Activated CD8-positive, alpha-beta memory T cell treated with anti-CD3 and anti-CD28 coated beads, Interleukin-2, amount 10 ng/mL, durations not matched to agents 7 days and 5 days (primary cell): ENCODE measurements at regions not wholly inside any gene's neighbourhood (a gene's known extent, or its start where the extent isn't known, plus 50 kb on each side); places are given as distances from the start of the nearest gene placed in this dataset.
A peak's percentile ranks its signal among the peaks of the same experiment; 100 is the strongest.

ENCODE experiments used
- ATAC-seq: fragments of 150-1000 bp; cut with Tn5 transposase; one replicate; pipeline ENCODE4 v1.10.0; 2021; ENCODE audit warnings: moderate library complexity
- CTCF ChIA-PET: fragments of 350-600 bp; sonication (Branson Sonifier 250); formaldehyde crosslinking; loops from one replicate; lab custom pipeline; 2021; ENCODE audit warnings: antibody characterized with exemption; lab: Charles Lee
- DNase-seq: peaks from one replicate; pipeline ENCODE4 v3.0.0-alpha.2; 2020
- H3K27ac Mint-ChIP-seq: one replicate; pipeline ENCODE4 v1.8.0; 2021; ENCODE audit warnings: mild to moderate bottlenecking, mixed read lengths
- H3K27me3 Mint-ChIP-seq: one replicate; pipeline ENCODE4 v1.8.0; 2021; ENCODE audit warnings: mixed read lengths
- H3K36me3 Mint-ChIP-seq: one replicate; pipeline ENCODE4 v1.8.0; 2021; ENCODE audit warnings: mild to moderate bottlenecking, mixed read lengths
- H3K4me1 Mint-ChIP-seq: one replicate; pipeline ENCODE4 v1.8.0; 2021; ENCODE audit warnings: mixed read lengths
- H3K4me3 Mint-ChIP-seq: one replicate; pipeline ENCODE4 v1.8.0; 2021; ENCODE audit warnings: mild to moderate bottlenecking, moderate library complexity, mixed read lengths
- H3K9me3 Mint-ChIP-seq: one replicate; pipeline ENCODE4 v1.8.0; 2022; ENCODE audit warnings: low read depth, mixed read lengths

DNA sequence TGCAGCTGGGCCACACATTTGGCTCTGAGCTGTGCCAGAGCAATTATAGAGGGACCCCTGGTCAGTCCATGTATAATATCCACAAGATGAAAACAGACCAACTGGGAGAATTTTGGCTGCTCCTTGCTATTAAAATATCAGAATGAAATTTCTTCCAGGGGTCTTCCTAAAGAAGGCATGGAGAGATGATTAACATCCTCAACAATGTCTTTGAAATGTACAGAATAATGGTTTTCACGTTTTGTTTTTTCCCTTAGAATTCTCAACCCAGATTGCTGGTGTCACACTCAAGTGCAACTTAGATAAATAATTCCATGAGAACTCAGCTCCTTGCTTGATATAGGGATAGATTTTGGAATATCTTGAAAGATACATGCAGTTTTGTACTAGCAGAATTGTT, 148.3 kb upstream of the SLC24A2 start:
- CTCF ChIA-PET, result interaction anchor here (1.7 kb wide), 1 partner anchor 9 kb away, joined by 5 read pairs; no protein-coding TSS in a partner anchor
- Mint-ChIP-seq H3K4me3 (no peak overlapping the region), H3K4me1 (peaks cover 7% of the 10 kb centered on the region), H3K9me3 (no peaks in the 10 kb centered on the region), H3K36me3 (no peaks in the 10 kb centered on the region), H3K27ac (no peak overlapping the region), H3K27me3 (peaks cover 4% of the 10 kb centered on the region)
- DNase-seq, result no peak
- no peak for ATAC-seq

DNA sequence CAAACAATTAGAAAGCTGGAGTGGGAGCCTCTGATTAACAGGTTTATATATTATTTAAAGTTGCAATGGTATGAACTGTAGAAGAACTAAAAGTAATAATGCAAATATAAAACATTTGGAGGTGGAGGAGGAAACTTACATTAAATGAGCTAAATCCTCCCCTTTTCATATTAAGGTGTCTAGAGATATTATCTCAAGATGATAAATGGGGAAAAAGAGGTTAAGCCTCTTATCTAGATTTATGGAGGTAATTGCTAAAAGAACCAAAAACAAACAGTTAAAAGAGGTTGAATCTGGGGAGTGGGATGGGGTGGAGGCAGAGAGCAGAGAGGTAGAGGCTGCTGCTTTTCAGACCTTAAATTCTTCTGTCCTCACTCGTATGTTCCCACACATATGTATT, 147.8 kb upstream of the SLC24A2 start:
- no peak overlapping the region for H3K27ac Mint-ChIP-seq

DNA sequence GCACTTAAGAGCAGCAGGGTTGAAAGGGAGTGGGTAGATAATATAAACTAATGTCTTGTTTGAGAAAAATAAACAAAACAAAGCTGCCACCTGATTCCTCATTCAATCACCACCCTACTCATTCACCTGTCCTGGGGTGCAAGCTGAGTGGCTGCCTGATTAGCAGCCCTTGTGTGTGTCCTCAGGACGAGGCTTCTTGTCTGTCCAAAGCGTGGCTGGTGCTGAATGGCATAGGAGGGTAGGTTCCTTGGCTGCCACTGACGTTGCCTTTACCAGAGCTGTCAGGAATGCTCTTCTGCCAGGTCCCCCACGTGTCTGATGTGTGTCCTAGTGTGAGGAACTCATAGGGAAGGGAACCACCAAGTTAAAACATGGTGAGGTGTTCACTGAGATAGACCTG, 146.6 kb upstream of the SLC24A2 start:
- Mint-ChIP-seq H3K4me1 (peaks cover 7% of the 10 kb centered on the region), H3K27me3 (peaks cover 4% of the 10 kb centered on the region), H3K9me3 (no peaks in the 10 kb centered on the region), H3K36me3 (no peaks in the 10 kb centered on the region), H3K4me3 (no peak overlapping the region), H3K27ac (no peak overlapping the region)
- ATAC-seq (no peak), DNase-seq (no peak)
- CTCF ChIA-PET, result interaction anchor here (0.8 kb wide), 1 partner anchor 11 kb away, joined by 3 read pairs; no protein-coding TSS in a partner anchor

More for the DNA sequence above, 147.8 kb upstream of the SLC24A2 start:
- Mint-ChIP-seq H3K4me1 (peaks cover 7% of the 10 kb centered on the region), H3K4me3 (no peak overlapping the region), H3K9me3 (no peaks in the 10 kb centered on the region), H3K36me3 (no peaks in the 10 kb centered on the region), H3K27me3 (peaks cover 4% of the 10 kb centered on the region)
- ATAC-seq (no peak), DNase-seq (no peak)
- CTCF ChIA-PET, result interaction anchor here (1.7 kb wide), 1 partner anchor 10 kb away, joined by 5 read pairs; no protein-coding TSS in a partner anchor

DNA sequence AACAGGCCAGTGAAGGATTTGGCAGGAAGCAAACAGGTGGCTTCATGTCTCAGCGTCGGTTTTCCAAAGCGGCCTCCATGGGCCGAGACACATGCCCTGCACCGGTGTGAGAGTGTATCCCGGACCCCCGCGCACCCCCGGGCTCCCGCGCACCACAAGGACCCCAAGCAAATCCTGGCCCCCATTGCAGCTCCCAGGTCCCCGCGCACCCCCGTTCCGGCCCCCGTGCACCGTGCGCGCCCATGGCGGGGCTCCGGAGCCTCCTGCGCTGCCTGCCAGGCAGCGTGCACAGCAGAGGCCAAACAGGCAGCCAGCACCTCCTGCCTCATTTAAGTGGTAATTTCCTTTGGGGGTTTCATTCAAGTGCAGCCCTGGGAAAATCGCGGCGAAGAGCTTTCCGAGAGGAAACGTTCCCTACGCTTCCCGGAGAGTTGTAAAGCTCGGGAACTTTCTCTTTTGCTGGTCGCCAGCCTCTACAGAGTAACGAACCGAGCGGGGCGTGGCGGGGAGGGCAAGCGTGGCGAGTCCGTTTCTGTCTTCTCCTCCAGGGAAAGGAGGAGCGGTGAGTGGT, 145.5 kb upstream of the SLC24A2 start:
- ATAC-seq (no peak), DNase-seq (no peak)
- CTCF ChIA-PET, result no interaction called here
- peak overlapping the region; percentile 60 for H3K4me3 Mint-ChIP-seq
- no peak overlapping the region for H3K27ac Mint-ChIP-seq
- peaks cover 4% of the 10 kb centered on the region for H3K27me3 Mint-ChIP-seq
- peaks cover 7% of the 10 kb centered on the region for H3K4me1 Mint-ChIP-seq
- no peaks in the 10 kb centered on the region for H3K9me3 Mint-ChIP-seq
- H3K36me3 Mint-ChIP-seq, result no peaks in the 10 kb centered on the region

DNA sequence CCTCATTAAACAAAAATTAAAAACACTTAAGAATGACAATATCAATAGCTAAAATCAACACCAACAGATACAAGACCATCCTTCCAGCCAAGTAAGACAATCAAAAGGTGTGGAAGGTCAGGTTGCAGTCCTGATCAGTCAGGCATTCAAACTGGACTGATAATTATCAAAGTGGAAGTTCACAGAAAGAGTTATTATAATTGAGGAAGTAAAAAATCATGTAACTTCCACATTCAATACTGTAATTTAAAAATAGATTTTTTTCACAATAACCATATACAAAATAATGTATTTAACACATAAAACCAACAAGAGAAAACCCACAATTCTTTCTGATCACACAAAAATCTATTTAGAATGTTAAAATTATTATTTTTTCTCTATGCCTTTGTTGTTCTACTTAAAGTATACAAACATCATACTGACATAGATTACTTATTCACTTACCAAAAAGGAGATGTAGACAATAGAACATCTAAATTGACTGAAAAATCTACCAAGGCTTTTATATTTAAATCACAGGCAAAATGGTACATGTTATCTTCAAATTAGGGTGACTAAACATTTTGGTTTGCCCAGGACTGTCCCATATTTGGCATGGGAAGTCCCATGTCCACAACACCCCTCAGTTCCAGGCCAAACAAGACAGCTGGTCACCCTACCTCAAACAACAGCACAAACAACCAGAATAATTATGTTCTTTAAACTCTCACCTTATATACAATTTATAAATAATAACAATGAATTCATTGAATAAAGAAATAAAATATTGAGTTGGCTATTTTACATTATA, 142.5 kb upstream of the SLC24A2 start:
- CTCF ChIA-PET, result no interaction called here
- H3K4me1 Mint-ChIP-seq, result peaks cover 27% of the 10 kb centered on the region
- H3K27ac Mint-ChIP-seq, result no peak overlapping the region
- no peaks in the 10 kb centered on the region for H3K9me3 Mint-ChIP-seq
- no peak for ATAC-seq
- H3K36me3 Mint-ChIP-seq, result no peaks in the 10 kb centered on the region
- H3K27me3 Mint-ChIP-seq, result peaks cover 4% of the 10 kb centered on the region
- no peak overlapping the region for H3K4me3 Mint-ChIP-seq
- no peak for DNase-seq

DNA sequence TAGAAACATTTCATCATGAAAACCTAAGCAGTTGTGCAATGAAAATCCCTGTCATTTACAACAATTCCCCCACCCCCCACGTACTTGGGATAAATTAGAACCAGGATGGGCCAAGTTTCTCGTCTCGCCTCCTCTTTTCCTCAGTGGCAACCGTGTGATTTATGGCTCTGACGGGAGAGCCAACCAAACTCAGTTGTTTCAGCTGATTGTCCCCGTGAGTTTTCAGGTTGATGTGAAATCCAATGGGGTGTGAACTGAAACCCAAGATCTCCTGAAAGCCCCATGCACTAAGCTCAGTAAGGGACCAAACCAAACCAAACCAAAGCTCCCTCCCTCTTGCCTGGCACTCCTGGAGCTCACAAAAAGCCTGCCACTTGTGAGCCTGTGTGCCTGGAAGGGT, 138.7 kb upstream of the SLC24A2 start:
- DNase-seq (no peak), ATAC-seq (no peak)
- Mint-ChIP-seq H3K4me1 (peaks cover 37% of the 10 kb centered on the region), H3K36me3 (no peaks in the 10 kb centered on the region), H3K27me3 (peaks cover 3% of the 10 kb centered on the region), H3K4me3 (no peak overlapping the region), H3K9me3 (no peaks in the 10 kb centered on the region), H3K27ac (no peak overlapping the region)
- CTCF ChIA-PET, result interaction anchor here (0.7 to 1.1 kb wide), 3 partner anchors 956 to 1185 kb away, joined by 3 read pairs; no protein-coding TSS in a partner anchor

DNA sequence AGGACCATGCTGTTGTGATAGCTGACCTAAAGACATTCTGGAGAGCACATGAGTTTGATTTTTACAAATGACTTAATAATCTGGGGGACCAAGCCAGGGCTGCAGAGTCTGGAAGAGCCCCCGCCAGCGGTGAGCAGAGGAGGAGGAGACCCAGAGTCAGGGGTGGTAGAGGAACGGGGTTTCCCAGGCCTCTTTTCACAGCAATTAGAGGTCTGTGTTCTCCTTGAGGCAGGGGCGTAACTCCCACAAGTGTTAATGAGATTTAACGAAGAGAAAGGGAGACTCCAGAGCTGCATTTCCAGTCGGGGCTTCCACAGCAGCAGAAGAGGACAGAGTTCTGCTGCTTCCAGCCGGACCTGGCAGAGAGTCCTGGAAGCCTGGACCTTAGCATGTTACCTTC, 137.9 kb upstream of the SLC24A2 start:
- Mint-ChIP-seq H3K36me3 (no peaks in the 10 kb centered on the region), H3K9me3 (no peaks in the 10 kb centered on the region), H3K27me3 (peaks cover 3% of the 10 kb centered on the region), H3K4me1 (peaks cover 37% of the 10 kb centered on the region), H3K4me3 (no peak overlapping the region), H3K27ac (no peak overlapping the region)
- CTCF ChIA-PET, result interaction anchor here (0.7 to 1.1 kb wide), 3 partner anchors 16 to 957 kb away, joined by 3 read pairs; no protein-coding TSS in a partner anchor
- DNase-seq (no peak), ATAC-seq (no peak)

DNA sequence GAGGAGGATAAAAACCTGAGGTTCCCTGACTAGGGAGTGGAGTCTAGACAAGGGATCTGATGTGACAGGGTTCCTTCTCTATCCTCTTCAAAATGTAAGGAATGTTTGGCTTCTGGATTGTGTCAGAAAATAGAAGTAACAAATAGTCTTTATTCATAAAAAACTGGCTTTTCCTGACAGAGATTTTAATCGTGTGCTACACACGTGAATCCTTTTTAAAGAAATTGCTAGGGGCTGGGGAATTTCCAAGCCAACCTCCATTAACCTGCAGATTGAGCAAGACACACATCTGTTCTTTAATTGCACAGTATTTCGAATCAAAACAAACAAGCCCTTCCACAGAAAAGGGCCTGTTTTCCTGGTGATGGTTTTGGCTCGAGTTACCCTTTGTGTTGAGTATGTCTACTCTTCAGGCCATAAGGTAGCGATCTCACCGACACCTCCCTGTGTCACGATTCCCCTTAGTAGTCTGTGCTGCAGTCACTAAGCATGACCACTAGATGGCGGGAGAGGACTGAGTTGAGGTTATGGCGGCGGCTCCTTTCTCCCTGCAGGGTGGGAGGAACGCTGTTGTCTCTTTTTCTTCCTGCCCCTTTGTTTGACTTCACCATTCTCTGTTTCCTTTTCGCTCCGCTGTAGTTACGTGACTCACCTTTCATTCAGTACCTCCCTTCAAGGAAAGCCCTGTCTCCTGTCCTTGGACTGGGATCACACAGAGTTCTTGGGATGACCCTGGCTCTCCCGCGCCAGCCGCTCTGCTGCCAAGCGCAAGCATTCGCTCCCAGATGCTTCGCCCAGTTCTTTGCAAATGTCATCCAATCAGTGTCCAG, 137.1 kb upstream of the SLC24A2 start:
- Mint-ChIP-seq H3K4me3 (peak overlapping the region; percentile 52), H3K27me3 (peaks cover 3% of the 10 kb centered on the region), H3K4me1 (peaks cover 37% of the 10 kb centered on the region), H3K9me3 (no peaks in the 10 kb centered on the region), H3K36me3 (no peaks in the 10 kb centered on the region), H3K27ac (peak overlapping the region; percentile 43)
- CTCF ChIA-PET, result interaction anchor here (0.7 to 1.0 kb wide), 2 partner anchors 330 to 1015 kb away, joined by 3 read pairs; no protein-coding TSS in a partner anchor
- peak; percentile 98 for ATAC-seq
- peak; percentile 88 for DNase-seq

DNA sequence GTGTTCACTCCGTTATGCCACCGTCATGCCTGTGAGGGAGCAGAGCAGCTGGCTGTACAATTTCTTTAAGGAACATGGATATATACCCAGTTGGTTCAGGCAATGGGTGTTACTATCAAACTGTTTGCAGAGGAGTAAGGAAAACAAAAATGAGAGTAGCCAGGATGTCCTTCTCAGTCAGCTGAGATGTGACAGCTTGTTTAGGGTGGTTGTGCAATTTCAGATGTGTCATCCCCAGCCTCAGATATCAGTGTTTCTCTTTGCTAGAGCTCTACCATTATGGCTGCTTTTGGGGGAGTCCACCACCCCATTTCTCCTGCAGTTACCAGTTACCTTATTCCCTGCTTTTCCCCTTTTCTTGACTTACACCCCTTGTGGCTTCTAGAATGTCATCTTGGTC, 135.2 kb upstream of the SLC24A2 start:
- ATAC-seq (no peak), DNase-seq (no peak)

DNA sequence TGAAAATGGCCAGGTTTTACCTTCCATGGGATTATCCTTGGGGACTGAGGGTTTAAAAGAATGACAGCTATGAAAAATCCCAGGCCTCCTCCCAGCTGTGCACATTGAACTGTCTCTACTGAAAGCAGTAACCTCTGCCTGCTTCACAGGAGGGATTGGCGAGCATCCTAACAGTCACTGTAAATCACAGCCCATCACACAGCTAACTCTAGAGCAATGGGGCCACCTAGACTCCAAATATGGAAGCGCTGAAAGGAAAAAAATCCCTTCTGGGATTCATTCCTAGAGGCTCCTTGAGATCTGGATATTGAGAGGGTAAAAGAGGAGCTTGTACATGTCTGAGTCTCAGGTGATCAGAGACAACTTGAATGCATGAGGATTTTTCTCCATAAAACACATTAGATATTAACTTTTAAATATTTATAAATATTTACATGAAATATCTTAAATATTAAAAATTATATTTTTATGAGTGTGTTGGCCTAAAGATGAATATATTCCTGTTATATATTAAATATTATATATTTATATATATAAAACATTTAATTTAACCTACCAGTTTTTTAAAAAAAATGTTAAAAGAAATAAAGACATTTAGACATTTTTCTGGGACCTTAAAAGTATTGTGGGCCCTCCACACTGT, 133.8 kb upstream of the SLC24A2 start:
- Mint-ChIP-seq H3K27ac (no peak overlapping the region), H3K36me3 (no peaks in the 10 kb centered on the region), H3K27me3 (peaks cover 10% of the 10 kb centered on the region), H3K4me3 (no peak overlapping the region), H3K4me1 (peaks cover 34% of the 10 kb centered on the region), H3K9me3 (no peaks in the 10 kb centered on the region)
- CTCF ChIA-PET, result interaction anchor here (1.6 kb wide), 1 partner anchor 458 kb away, joined by 9 read pairs; no protein-coding TSS in a partner anchor
- no peak for ATAC-seq
- DNase-seq, result no peak

More for the DNA sequence above, 135.2 kb upstream of the SLC24A2 start:
- H3K4me3 Mint-ChIP-seq, result no peak overlapping the region
- H3K36me3 Mint-ChIP-seq, result no peaks in the 10 kb centered on the region
- H3K4me1 Mint-ChIP-seq, result peaks cover 36% of the 10 kb centered on the region
- H3K27ac Mint-ChIP-seq, result no peak overlapping the region
- no peaks in the 10 kb centered on the region for H3K9me3 Mint-ChIP-seq
- peaks cover 3% of the 10 kb centered on the region for H3K27me3 Mint-ChIP-seq
- CTCF ChIA-PET, result interaction anchor here (1.1 to 1.3 kb wide), 2 partner anchors 1017 to 1071 kb away, joined by 3 to 4 read pairs; no protein-coding TSS in a partner anchor

DNA sequence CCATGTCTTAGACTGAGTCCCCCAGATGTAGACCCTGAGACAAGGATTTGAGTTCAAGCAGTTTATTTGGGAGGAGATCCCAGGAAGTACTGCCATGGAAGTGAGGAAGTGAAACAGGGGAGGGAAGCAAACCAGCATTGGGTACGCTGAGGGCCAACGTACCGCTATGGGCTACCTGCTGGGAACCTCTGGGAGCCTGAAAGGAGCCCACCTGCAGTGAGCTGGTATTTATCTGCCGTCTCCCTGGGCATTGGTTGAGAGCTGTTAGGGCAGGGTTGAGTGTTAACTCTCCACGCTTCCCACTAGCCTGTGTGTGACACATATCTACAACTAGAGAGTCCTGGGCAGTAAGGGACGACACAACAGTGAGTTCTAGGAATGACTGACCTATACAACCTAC, 131.6 kb upstream of the SLC24A2 start:
- Mint-ChIP-seq H3K9me3 (no peaks in the 10 kb centered on the region), H3K27ac (no peak overlapping the region), H3K36me3 (no peaks in the 10 kb centered on the region), H3K27me3 (peaks cover 22% of the 10 kb centered on the region), H3K4me1 (peaks cover 21% of the 10 kb centered on the region), H3K4me3 (no peak overlapping the region)
- no peak for DNase-seq
- CTCF ChIA-PET, result no interaction called here
- ATAC-seq, result no peak

DNA sequence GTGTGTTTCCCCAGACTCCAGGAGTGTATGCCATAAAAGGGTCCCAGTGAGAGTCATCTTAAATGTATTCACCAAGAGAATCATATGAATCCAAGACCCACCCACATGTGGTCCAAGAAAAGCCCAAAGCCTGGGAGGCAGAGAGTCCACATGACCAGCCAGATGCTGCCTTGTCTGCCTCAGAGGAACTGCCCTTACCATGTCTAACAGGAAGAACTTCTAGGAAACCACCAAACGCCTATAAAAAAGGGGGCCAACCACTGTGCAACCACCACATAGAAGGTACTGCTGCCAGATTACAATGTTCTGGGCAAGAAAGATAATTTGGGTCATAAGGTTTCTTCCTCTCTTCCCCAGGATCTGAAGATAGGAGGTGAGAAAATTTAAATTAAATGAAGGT, 129.8 kb upstream of the SLC24A2 start:
- peak; percentile 12 for ATAC-seq
- Mint-ChIP-seq H3K27ac (no peak overlapping the region), H3K36me3 (no peaks in the 10 kb centered on the region), H3K9me3 (no peaks in the 10 kb centered on the region), H3K27me3 (peaks cover 19% of the 10 kb centered on the region), H3K4me1 (peaks cover 10% of the 10 kb centered on the region), H3K4me3 (no peak overlapping the region)
- CTCF ChIA-PET, result no interaction called here
- DNase-seq, result no peak

DNA sequence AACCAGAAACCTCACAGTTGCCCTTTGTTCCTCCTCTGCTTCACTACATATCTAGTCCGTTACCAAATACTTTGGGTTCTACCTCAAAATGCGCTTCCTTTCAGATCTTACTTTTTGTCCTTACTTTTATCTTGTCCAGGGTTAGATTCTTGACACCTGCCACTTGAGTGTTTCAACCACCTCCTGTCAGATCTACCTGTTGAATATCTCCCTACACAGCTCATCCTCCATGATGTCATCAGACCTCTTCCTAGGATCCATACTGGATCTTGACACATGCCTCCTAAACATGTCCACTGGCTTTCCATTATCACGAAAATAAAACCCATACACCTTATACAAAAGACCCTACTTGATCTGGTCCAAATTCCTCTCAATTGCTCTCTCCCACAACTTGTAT, 125.2 kb upstream of the SLC24A2 start:
- no peak for ATAC-seq
- Mint-ChIP-seq H3K4me3 (no peak overlapping the region), H3K9me3 (no peaks in the 10 kb centered on the region), H3K36me3 (no peaks in the 10 kb centered on the region), H3K4me1 (peaks cover 8% of the 10 kb centered on the region), H3K27ac (no peak overlapping the region), H3K27me3 (peaks cover 18% of the 10 kb centered on the region)
- DNase-seq, result no peak
- CTCF ChIA-PET, result no interaction called here
